Heart left ventricle (tissue), 16 donors: ENCODE measurements at regions not wholly inside any gene's neighbourhood (a gene's known extent, or its start where the extent isn't known, plus 50 kb on each side); places are given as distances from the start of the nearest gene placed in this dataset.

ENCODE experiments used
- ATAC-seq, 4 donors: fragments of 200-7000 bp; cut with Tn5 transposase; one replicate each; pipeline ENCODE4 v1.9.1; 2020 to 2022; ENCODE audit warnings: moderate library complexity in 4 of 4, mild to moderate bottlenecking in 3 of 4, moderate number of reproducible peaks in 1 of 4
- DNase-seq, 5 donors: peaks; one replicate each; pipeline ENCODE4 v3.0.0-alpha.2; 2020
- H3K27ac ChIP-seq, 12 donors: fragments of 200-600 bp; sonication (generic) in 4 of 12; one replicate each; pipeline versions ENCODE4 v1.5.0 to v1.8.0; 2016 to 2022; ENCODE audit warnings: mild to moderate bottlenecking in 2 of 12
- H3K27me3 ChIP-seq, 9 donors: fragments of 200-600 bp; sonication (generic) in 2 of 9; one replicate each; pipeline versions ENCODE4 v1.5.1 to v1.8.0; 2016 to 2022; ENCODE audit warnings: mild to moderate bottlenecking in 3 of 9
- H3K36me3 ChIP-seq, 9 donors: fragments of 200-600 bp; sonication (generic) in 2 of 9; one replicate each; pipeline versions ENCODE4 v1.5.0 to v1.8.0; 2018 to 2022; ENCODE audit warnings: mild to moderate bottlenecking in 2 of 9
- H3K4me1 ChIP-seq, 12 donors: fragments of 200-600 bp; sonication (generic) in 4 of 12; one replicate each; pipeline versions ENCODE4 v1.5.0 to v1.8.0; 2016 to 2022; ENCODE audit warnings: mild to moderate bottlenecking in 3 of 12
- H3K4me3 ChIP-seq, 12 donors: fragments of 200-600 bp; sonication (generic) in 4 of 12; one replicate each; pipeline versions ENCODE4 v1.5.0 to v1.8.0; 2017 to 2022; ENCODE audit warnings: mild to moderate bottlenecking in 9 of 12, moderate library complexity in 4 of 12
- H3K9me3 ChIP-seq, 12 donors: fragments of 200-600 bp; sonication (generic) in 4 of 12; one replicate each; pipeline versions ENCODE4 v1.5.0 to v1.8.0; 2016 to 2022; ENCODE audit warnings: mild to moderate bottlenecking in 1 of 12
- CTCF ChIP-seq, 12 donors: fragments of 200-600 bp; sonication (generic) in 4 of 12; IDR thresholded peaks; one replicate each; pipeline versions ENCODE4 v1.5.0 to v1.8.0; 2018 to 2022; ENCODE audit warnings: antibody characterized with exemption in 12 of 12, mild to moderate bottlenecking in 5 of 12
- POLR2A ChIP-seq, 2 donors: fragments of 450-650 bp; IDR thresholded peaks; one replicate each; pipeline ENCODE4 v1.6.1; 2017; ENCODE audit warnings: antibody characterized with exemption in 2 of 2, mild to moderate bottlenecking in 2 of 2, moderate library complexity in 2 of 2
- WGBS, 4 donors: extraction: QIAGEN DNeasy Blood & Tissue Kit in 2 of 4; methylation state at CpG; one replicate each; pipeline versions ENCODE4 v1.1.5 to v1.1.7; 2013 to 2018; 5-methylcytosine and 5-hydroxymethylcytosine counted together
- intact Hi-C, 10 donors: fragments of 100-400 bp; cut with DNase I; formaldehyde crosslinking; loops; one replicate each; pipeline versions ENCODE4 v1.11.1 to v1.14.2; 2022
- donor health status: ischemic (EF 13 %, LVEDD 7.1; RV severe dilation, severe dysfunction).
- donor health status: healthy with polysubstance abuse.
- donor health status: DM: no; HTN: yes; CAD: no.
- donor health status: DM: no; HTN: no; CAD: no.
- donor health status: ischemic (EF 25% LVEDD 6.9; RV normal size, moderate dysfunction).
- donor health status: ischemic (EF 25% LVEDD 5.7; RV mildly dilated, moderate dysfunction).
- donor health status: healthy.
- donor health status: DM: yes; HTN: yes; CAD: no.
- donor health status: ischemic (EF 35%, LVEDD 5.7; RV mildly dilated, moderate dysfunction).
- donor health status: nonischemic (EF 11% LVEDD 7.7; RV severe dilation, severe dysfunction).
- donor health status: DM: yes; HTN: yes; CAD: no.
- donor health status: PGD.
- donor health status: ischemic (EF 29% LVEDD 5.4; RV normal size, mild dysfunction).
- donor health status: nonischemic (EF 23%, LVEDD 6.1; RV moderate dilation, normal function).

- DNase-seq (no peak), ATAC-seq (no peak)
- no peaks in the 10 kb centered on the region for H3K27me3 ChIP-seq
- H3K9me3 ChIP-seq, result no peaks in the 10 kb centered on the region
- H3K4me3 ChIP-seq, result no peak overlapping the region
- H3K27ac ChIP-seq, result no peak overlapping the region
- no peaks in the 10 kb centered on the region for H3K4me1 ChIP-seq
- WGBS, 4 donors, result 66 to 80% (median 72%) methylated on average over 3 of the region's 3 CpGs
- H3K36me3 ChIP-seq, result no peaks in the 10 kb centered on the region
- intact Hi-C loops, result no loop called here
- no peak for TF ChIP-seq POLR2A (IDR thresholded peaks at IDR 0.05)
- TF ChIP-seq CTCF (IDR thresholded peaks at IDR 0.05), result no peak
These were observed 700.4 kb upstream of the RGS18 start for GRCh38 chr1:191457889-191458288.

GRCh38 chr1:191460234-191460633, 698.0 kb upstream of the RGS18 start:
- intact Hi-C loops, result no loop called here
- H3K27ac ChIP-seq, result no peak overlapping the region
- no peak for ATAC-seq
- no peaks in the 10 kb centered on the region for H3K36me3 ChIP-seq
- no peaks in the 10 kb centered on the region for H3K9me3 ChIP-seq
- TF ChIP-seq POLR2A (IDR thresholded peaks at IDR 0.05) (no peak), CTCF (IDR thresholded peaks at IDR 0.05) (no peak)
- no peak overlapping the region for H3K4me3 ChIP-seq
- no peaks in the 10 kb centered on the region for H3K4me1 ChIP-seq
- DNase-seq, result no peak
- H3K27me3 ChIP-seq, result no peaks in the 10 kb centered on the region

GRCh38 chr1:191483988-191484387, 674.3 kb upstream of the RGS18 start:
- no peak overlapping the region for H3K4me3 ChIP-seq
- no peaks in the 10 kb centered on the region for H3K4me1 ChIP-seq
- 77 to 91% (median 90%) methylated on average over 3 of the region's 3 CpGs for WGBS, 4 donors
- H3K9me3 ChIP-seq, result peaks cover 0 to 23% (median 4%) of the 10 kb centered on the region in 12 donors
- no peaks in the 10 kb centered on the region for H3K36me3 ChIP-seq
- H3K27ac ChIP-seq, result no peak overlapping the region
- ATAC-seq (no peak), DNase-seq (no peak)
- TF ChIP-seq POLR2A (IDR thresholded peaks at IDR 0.05) (no peak), CTCF (IDR thresholded peaks at IDR 0.05) (no peak)
- intact Hi-C loops, result no loop called here
- no peaks in the 10 kb centered on the region for H3K27me3 ChIP-seq

GRCh38 chr1:191490303-191490702, 668.0 kb upstream of the RGS18 start:
- H3K9me3 ChIP-seq, result peaks cover 0 to 21% (median 2%) of the 10 kb centered on the region in 12 donors
- H3K4me3 ChIP-seq, result no peak overlapping the region
- no peaks in the 10 kb centered on the region for H3K27me3 ChIP-seq
- no peaks in the 10 kb centered on the region for H3K36me3 ChIP-seq
- TF ChIP-seq CTCF (IDR thresholded peaks at IDR 0.05) (no peak), POLR2A (IDR thresholded peaks at IDR 0.05) (no peak)
- intact Hi-C loops, result no loop called here
- no peak overlapping the region for H3K27ac ChIP-seq
- no peaks in the 10 kb centered on the region for H3K4me1 ChIP-seq
- no peak for DNase-seq
- ATAC-seq, result no peak
- WGBS, 4 donors, result 50 to 72% (median 60%) methylated on average over 2 of the region's 2 CpGs
